Testis (tissue), 2 donors: ENCODE measurements at regions not wholly inside any gene's neighbourhood (a gene's known extent, or its start where the extent isn't known, plus 50 kb on each side); places are given as distances from the start of the nearest gene placed in this dataset.

ENCODE experiments used
- DNase-seq: peaks from one replicate; pipeline ENCODE4 v3.0.0-alpha.2; 2019
- H3K27ac ChIP-seq, 2 donors: fragments of 200-600 bp; sonication (generic); one replicate each; pipeline ENCODE4 v1.5.1; 2019
- H3K27me3 ChIP-seq: fragments of 200-600 bp; sonication (generic); one replicate; pipeline ENCODE4 v1.5.1; 2019
- H3K36me3 ChIP-seq: fragments of 200-600 bp; sonication (generic); one replicate; pipeline ENCODE4 v1.5.1; 2017; ENCODE audit warnings: low read depth; ENCODE audit errors: missing control alignments
- H3K4me1 ChIP-seq: fragments of 200-600 bp; sonication (generic); one replicate; pipeline ENCODE4 v1.5.1; 2019
- H3K4me3 ChIP-seq, 2 donors: fragments of 200-600 bp; sonication (generic); one replicate each; pipeline ENCODE4 v1.5.1; 2017 to 2019
- H3K9me3 ChIP-seq: fragments of 200-600 bp; sonication (generic); one replicate; pipeline ENCODE4 v1.5.1; 2017
- POLR2A ChIP-seq: fragments of 450-650 bp; IDR thresholded peaks from one replicate; pipeline ENCODE4 v1.6.1; 2017; ENCODE audit warnings: antibody characterized with exemption, mild to moderate bottlenecking, moderate library complexity
- WGBS, 2 donors: methylation state at CpG; one replicate each; pipeline ENCODE4 v1.1.5; 2018; 5-methylcytosine and 5-hydroxymethylcytosine counted together
- intact Hi-C: fragments of 100-400 bp; cut with DNase I; formaldehyde crosslinking; loops from one replicate; pipeline ENCODE4 v1.15.1; 2023; ENCODE audit warnings: low total_unique reads
- TF ChIP-seq, protein P1 (sequence below), 3 experiments: fragments of 450-650 bp in 2 of 3; fragments of 200-600 bp in 1 of 3; sonication (generic) in 1 of 3; IDR thresholded peaks; one replicate each; pipeline ENCODE4 v1.5.1; 2016 to 2019; ENCODE audit warnings: antibody characterized with exemption in 3 of 3, mild to moderate bottlenecking in 2 of 3, moderate library complexity in 1 of 3

DNA sequence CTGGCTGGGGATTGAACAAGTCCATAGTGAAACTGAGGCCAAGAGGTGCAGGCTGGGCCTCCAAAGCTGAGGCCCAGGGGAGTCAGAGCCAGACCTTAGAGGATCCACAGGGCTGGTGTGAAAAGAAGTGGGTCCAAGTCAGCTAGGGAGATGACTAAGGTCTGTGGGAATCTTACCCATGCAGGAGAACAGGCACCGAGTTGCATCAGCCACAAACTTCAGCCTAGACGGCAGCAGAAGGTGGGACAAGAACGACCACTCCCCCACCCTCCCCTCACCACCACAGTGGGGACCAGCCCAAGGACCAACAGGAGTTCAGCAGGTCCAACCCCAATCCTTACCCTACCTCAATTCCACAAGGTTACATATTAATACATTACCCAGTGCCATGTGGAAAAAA, 282.3 kb downstream of the TTLL7 start:
- DNase-seq: no peak
- WGBS, 2 donors: 89 to 92% methylated on average over 2 to 3 of the region's 3 CpGs
- Histone ChIP-seq H3K36me3 (no peaks in the 10 kb centered on the region), H3K4me3 (no peak overlapping the region), H3K27me3 (no peaks in the 10 kb centered on the region), H3K27ac (no peak overlapping the region), H3K9me3 (no peaks in the 10 kb centered on the region), H3K4me1 (no peaks in the 10 kb centered on the region)
- intact Hi-C loops: no loop called here
- TF ChIP-seq POLR2A: no peak
- TF ChIP-seq, protein P1, sequence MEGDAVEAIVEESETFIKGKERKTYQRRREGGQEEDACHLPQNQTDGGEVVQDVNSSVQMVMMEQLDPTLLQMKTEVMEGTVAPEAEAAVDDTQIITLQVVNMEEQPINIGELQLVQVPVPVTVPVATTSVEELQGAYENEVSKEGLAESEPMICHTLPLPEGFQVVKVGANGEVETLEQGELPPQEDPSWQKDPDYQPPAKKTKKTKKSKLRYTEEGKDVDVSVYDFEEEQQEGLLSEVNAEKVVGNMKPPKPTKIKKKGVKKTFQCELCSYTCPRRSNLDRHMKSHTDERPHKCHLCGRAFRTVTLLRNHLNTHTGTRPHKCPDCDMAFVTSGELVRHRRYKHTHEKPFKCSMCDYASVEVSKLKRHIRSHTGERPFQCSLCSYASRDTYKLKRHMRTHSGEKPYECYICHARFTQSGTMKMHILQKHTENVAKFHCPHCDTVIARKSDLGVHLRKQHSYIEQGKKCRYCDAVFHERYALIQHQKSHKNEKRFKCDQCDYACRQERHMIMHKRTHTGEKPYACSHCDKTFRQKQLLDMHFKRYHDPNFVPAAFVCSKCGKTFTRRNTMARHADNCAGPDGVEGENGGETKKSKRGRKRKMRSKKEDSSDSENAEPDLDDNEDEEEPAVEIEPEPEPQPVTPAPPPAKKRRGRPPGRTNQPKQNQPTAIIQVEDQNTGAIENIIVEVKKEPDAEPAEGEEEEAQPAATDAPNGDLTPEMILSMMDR (IDR thresholded peaks at IDR 0.05): no peak

DNA sequence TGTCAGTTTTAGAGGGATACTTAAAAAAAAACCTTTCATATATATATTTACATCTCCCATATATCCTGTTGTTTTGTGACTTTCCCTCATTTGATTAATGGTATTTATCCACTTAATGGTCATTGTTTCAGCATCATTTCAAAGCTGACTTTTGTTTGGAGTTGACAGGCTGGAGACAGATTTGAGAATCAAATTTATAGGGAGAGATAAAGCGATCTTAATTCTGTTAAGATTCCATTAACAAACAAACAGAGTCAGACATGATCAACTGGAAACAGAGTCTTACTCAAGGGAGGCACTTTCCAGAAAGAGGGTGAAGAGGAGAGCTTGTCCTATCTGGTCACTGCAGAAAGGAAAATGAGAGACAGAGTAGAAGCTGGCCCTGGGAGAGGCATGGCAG, 283.4 kb downstream of the TTLL7 start:
- intact Hi-C loops: no loop called here
- H3K36me3 ChIP-seq: no peaks in the 10 kb centered on the region
- no peak overlapping the region for H3K4me3 ChIP-seq
- no peak overlapping the region for H3K27ac ChIP-seq
- no peak for DNase-seq
- no peaks in the 10 kb centered on the region for H3K4me1 ChIP-seq
- H3K27me3 ChIP-seq: no peaks in the 10 kb centered on the region
- no peaks in the 10 kb centered on the region for H3K9me3 ChIP-seq
- no peak for TF ChIP-seq POLR2A
- TF ChIP-seq, protein P1 (IDR thresholded peaks at IDR 0.05): no peak
- WGBS, 2 donors: 85 to 87% methylated on average over 1 of the region's 1 CpG

DNA sequence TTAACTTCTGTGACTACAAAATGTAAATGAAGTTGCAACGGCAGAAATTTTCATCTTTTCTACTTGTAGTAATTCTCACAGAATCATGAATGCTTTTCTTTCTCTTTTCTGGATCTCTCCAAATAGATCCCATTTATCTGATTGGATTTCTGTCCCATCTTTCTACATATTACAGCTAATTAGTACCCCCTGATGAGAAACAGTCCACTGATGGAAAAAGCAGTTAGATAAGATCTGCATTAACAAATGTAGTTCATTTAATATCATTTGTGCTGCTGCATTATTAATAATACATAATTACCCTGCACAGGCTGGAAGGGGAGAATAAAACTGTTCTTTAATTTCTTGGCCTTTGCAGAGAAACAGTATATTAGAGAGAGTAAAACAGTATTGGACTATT, 289.3 kb downstream of the TTLL7 start:
- no peak for DNase-seq
- Histone ChIP-seq H3K27me3 (no peaks in the 10 kb centered on the region), H3K36me3 (no peaks in the 10 kb centered on the region), H3K4me1 (no peaks in the 10 kb centered on the region), H3K4me3 (no peak overlapping the region), H3K9me3 (no peaks in the 10 kb centered on the region), H3K27ac (no peak overlapping the region)
- 85 to 86% methylated on average over 1 of the region's 1 CpG for WGBS, 2 donors
- no peak for TF ChIP-seq POLR2A
- intact Hi-C loops: no loop called here

DNA sequence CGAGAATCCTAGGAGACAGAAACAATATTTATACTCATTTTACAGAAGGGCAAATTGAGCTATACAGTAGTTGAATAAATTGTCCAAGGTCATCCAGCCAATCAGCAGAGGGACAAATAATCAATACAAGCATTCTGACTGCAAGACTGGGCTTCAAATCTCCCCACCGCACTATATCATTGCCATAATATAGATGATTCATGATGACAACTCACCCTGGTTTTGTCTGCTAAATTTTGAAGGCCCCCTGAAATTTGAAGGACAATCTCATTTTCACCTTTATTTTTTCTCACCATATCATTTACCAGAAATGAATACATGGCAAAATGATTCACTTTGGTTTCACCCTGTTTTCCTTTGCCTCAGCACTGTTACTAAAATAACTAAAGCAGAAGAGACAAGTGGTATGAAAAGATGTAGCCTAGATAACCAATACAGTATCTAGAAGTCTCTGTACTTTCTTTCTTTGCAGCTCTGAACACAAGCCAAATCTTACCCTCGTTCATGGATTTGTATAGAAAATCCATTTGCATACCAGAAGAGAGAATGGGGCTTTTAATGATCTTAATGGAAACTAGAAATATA, 292.5 kb downstream of the TTLL7 start:
- WGBS, 2 donors: 70 to 76% methylated on average over 3 of the region's 3 CpGs
- no peaks in the 10 kb centered on the region for H3K4me1 ChIP-seq
- no peak for DNase-seq

DNA sequence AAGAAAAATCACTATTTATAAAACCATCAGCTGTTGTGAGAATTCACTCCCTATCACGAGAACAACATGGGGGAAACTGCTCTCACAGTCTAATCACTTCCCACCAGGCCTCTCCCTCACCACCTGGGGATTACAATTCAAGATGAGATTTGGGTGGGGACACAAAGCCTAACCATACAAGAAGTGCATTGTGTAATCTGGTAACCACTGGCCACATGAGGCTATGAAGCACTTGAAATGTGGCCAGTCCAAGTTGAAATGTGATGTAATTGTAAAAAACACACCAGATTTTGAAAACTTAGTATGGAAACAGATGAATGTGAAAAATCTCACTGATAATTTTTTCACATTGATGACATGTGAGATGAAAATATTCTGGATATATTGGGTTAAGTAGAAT, 293.8 kb downstream of the TTLL7 start:
- H3K27ac ChIP-seq: no peak overlapping the region
- H3K36me3 ChIP-seq: no peaks in the 10 kb centered on the region
- WGBS, 2 donors: 75 to 96% methylated on average over 1 of the region's 1 CpG
- no peaks in the 10 kb centered on the region for H3K27me3 ChIP-seq
- no peaks in the 10 kb centered on the region for H3K4me1 ChIP-seq
- no peak for DNase-seq
- no peaks in the 10 kb centered on the region for H3K9me3 ChIP-seq
- intact Hi-C loops: no loop called here
- H3K4me3 ChIP-seq: no peak overlapping the region
- TF ChIP-seq POLR2A: no peak
- TF ChIP-seq, protein P1 (IDR thresholded peaks at IDR 0.05): no peak

More for the DNA sequence above, 292.5 kb downstream of the TTLL7 start:
- Histone ChIP-seq H3K36me3 (no peaks in the 10 kb centered on the region), H3K9me3 (no peaks in the 10 kb centered on the region), H3K27me3 (no peaks in the 10 kb centered on the region), H3K4me3 (no peak overlapping the region), H3K27ac (no peak overlapping the region)
- TF ChIP-seq, protein P1 (IDR thresholded peaks at IDR 0.05): no peak
- no peak for TF ChIP-seq POLR2A
- intact Hi-C loops: no loop called here
